GM15510 (cell line): ENCODE measurements at regions not wholly inside any gene's neighbourhood (a gene's known extent, or its start where the extent isn't known, plus 50 kb on each side); places are given as distances from the start of the nearest gene placed in this dataset.

Experiments used
- POLR2A ChIP-seq: IDR thresholded peaks from 3 replicates; pipeline ENCODE4 v1.6.1; 2011; ENCODE audit warnings: borderline replicate concordance; ENCODE audit not compliant: insufficient read length; ENCODE audit errors: extremely low read depth

- TF ChIP-seq POLR2A: no peak
Observed at GRCh38 chr5:126338635-126339034, 84.6 kb upstream of the GRAMD2B start.

DNA sequence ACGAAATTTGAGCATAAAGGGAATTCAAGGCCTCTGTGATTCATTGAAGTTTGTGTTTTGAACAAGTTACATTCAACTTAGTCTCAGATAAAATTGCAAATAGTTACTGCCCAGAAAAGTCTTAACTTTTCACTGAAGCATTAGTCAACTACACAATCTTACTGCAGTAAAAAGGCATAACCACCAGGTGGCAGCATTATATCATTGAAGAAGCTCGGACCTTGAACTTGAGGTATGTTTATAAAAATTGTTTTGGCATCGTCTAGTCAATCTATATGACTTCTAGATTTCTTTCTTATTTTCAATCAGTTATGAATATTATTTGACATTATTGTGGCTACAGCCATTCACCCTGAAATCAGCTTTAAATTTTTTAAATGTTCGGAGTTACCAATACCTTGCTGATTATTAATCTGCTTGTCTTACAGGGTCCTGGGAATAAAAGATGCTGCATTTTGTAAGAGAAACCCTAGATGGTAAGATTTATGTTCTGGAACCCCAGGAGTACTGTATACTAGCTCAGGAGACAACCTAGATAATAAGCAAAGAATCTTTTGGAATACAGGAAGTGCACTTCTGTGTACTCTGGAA lies 83.9 kb upstream of the GRAMD2B start:
- TF ChIP-seq POLR2A: no peak

DNA sequence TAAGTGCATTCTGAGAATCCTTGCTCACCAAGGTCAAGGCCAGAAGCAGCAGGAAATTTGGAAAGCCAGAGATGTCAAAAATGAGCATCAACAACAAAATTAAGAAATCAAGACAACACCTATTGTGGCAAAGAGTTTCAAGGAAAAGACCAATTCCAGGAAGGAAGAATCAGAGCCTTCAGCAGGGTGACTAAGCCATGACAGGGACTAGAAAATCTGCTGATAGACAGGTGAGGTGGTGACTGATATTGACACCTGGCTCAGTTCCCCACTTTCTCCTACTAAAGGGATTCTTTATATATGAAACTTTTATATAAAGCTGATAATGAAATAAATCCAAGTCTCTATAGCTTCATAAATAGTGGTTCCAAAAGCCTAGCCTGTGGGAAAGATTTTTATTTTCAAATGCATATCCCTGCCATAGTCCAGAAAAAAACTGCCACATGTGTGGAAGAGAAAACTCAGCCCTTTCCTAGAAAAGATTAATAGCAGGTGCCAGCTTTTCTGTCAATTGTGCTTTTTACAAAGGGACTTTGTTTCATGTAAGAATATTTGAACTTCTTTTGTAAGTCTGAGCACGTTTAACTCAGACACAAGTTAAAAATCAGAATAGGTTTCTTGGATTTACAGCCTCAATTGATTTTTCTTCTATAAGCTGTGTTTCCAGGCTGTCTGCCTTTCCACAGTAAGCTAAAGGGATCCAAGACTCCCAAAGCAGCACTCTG lies 81.1 kb upstream of the GRAMD2B start:
- no peak for TF ChIP-seq POLR2A

- TF ChIP-seq POLR2A: no peak
Observed at GRCh38 chr5:126348855-126349635, 74.2 kb upstream of the GRAMD2B start.

GRCh38 chr5:126351153-126351552 lies 72.1 kb upstream of the GRAMD2B start:
- TF ChIP-seq POLR2A: no peak

DNA sequence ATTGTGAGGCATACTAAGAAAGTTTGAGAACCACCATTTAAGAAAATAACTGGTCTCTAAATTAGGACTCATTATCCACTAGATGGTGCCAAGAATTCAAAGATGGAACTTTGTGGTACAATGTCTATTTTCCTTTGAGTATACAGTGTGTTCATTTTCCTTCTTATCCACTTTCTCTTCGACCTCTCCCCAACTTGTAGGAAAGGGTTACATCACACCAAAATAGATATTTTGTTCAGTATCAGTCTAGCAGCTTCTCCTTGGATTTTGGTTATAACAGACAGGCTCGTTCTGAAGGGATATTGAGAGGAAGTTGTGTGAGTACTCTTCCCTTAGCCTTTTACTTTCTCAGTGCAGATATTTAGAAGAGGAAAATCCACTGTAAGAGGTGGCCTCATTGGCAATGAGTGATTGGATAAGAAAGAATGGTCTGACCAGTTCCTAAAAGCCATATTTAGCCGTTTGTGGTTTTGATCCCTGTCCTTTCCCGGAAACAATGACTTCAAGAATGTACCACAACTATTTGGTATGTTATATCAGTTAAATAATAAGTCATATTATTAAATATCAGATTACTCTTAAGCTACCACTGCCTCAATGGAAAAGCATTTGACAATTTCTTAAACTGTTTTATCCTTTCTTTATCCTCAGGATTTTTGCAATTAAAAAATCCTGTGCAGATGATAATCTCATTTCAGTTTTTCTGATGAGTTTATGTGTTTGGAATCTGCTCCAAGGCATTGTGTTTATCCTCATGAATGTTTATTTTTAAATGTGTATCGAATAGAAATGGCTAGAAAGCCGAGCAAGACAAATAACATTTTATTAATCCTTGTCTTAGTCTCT lies 69.0 kb upstream of the GRAMD2B start:
- no peak for TF ChIP-seq POLR2A

DNA sequence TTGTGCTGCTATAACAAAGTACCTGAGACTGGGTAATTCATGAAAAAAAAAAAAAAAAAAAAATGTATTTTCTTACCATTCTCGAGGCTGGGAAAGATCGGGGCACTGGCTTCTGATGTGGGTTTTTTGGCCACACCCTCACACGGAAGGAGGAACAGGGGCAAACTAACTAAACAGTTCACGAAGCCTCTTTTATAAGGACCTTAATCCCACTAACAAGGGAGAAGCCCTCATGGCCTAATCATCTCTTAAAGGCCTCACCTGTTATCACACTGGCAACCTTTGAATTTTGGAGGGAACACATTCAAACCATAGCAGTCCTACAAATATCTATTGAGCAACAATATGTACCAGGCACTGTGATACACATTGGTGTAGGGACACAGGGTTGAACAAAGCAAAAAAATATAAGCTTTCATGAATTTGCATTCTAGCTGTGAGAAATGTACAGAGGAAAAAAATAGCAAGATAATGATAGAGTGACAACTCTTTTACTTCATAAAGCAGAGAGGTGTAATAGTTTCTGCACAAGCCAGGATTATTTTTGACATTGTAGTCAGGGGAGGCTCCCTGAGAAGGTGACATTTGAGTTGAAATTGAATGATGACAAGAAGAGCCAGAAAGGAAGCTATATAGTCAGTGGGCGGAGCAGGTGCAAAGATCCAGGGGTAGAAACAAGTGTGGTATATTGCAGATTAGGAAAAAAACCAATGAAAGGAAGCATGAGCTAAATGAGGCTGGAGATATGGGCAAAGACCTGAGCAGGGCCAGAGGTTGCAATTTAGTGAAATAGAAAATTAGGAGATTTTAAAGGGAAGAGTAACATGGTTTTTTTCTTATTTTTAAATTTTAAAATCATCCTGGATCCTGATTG lies 68.1 kb upstream of the GRAMD2B start:
- no peak for TF ChIP-seq POLR2A

GRCh38 chr5:126355940-126356339 lies 67.3 kb upstream of the GRAMD2B start:
- TF ChIP-seq POLR2A: no peak

- TF ChIP-seq POLR2A: no peak
Observed at GRCh38 chr5:126357585-126358342, 65.4 kb upstream of the GRAMD2B start.

DNA sequence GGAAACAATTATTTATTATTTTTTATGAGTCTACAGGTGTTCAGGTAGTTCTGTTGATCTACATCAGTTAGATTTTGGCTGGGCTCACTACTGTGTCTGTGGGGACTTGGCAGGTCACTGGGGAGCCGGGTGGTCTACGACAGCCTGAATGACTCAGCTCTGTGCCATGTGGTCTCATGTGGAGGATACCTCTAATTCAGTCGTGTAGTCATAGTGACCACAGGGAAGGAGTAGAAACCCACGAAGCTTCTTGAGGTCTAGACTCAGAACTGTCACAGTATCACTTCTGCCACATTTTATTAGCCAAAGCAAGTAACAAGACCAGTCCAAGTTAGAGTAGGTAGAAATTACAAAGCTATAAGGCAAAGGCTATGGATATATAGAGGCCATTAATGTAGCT lies 64.7 kb upstream of the GRAMD2B start:
- no peak for TF ChIP-seq POLR2A

GRCh38 chr5:126359884-126360283 lies 63.3 kb upstream of the GRAMD2B start:
- TF ChIP-seq POLR2A: no peak

DNA sequence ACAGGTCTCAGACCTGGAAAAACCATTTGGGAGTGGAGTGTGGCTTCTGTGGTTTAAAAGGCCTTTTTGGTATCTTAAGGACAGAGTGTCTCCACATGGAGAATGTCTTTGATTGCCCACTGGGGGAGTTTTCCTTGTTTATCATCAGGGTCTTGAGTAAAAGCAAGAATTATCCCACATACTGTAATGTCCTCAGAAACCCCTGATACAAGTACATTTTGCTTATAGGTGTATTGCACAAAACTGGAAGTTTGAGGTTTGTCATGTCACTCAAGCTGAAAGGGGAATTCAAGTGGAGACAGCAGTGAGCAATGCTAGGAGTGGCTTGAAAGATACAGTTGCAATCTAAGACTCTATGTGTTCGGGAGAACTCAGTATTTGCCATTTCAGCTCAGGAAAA lies 62.7 kb upstream of the GRAMD2B start:
- TF ChIP-seq POLR2A: no peak

GRCh38 chr5:126363658-126364057 lies 59.6 kb upstream of the GRAMD2B start:
- no peak for TF ChIP-seq POLR2A
